ENCODE measurements at regions not wholly inside any gene's neighbourhood (a gene's known extent, or its start where the extent isn't known, plus 50 kb on each side); places are given as distances from the start of the nearest gene placed in this dataset.

- no peak for DNase-seq
These were observed 192.2 kb upstream of the LEF1 start for GRCh38 chr4:108360754-108361445.

DNA sequence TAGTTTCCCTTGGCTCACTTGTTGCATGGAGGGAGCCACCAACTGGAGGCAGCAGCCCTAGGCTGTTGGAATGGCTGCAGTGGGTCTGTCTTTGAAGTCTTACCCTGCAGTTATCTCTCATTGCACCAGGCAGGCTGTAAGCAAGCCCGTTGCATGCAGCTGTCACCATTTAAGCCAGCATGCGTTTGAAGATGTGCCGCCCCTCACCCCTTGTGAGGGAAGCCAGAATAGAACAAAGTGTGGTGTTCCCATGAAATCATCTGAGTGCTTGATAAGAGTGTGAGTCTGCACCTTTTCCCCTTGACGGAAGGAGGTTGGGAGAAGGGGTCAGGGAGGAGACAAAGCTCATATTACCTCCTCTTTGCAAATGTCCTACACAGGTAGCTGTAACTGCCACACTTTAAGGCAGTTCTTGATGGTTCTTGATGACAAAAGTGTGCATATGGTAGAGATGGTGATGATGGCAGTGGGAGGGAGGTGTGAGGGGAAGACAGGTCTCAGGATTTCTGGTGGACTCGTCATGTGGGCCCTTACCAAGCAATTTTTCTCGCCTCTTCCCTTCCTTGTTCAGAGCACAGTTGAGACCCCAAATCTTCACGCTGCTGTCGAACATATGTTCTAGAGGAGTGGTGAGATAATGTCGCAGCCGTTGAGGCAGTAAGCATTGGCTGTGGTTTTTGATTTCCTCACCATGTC lies 191.4 kb upstream of the LEF1 start:
- DNase-seq, result no peak

- no peak for DNase-seq
These were observed 190.6 kb upstream of the LEF1 start for GRCh38 chr4:108359130-108359985.

DNA sequence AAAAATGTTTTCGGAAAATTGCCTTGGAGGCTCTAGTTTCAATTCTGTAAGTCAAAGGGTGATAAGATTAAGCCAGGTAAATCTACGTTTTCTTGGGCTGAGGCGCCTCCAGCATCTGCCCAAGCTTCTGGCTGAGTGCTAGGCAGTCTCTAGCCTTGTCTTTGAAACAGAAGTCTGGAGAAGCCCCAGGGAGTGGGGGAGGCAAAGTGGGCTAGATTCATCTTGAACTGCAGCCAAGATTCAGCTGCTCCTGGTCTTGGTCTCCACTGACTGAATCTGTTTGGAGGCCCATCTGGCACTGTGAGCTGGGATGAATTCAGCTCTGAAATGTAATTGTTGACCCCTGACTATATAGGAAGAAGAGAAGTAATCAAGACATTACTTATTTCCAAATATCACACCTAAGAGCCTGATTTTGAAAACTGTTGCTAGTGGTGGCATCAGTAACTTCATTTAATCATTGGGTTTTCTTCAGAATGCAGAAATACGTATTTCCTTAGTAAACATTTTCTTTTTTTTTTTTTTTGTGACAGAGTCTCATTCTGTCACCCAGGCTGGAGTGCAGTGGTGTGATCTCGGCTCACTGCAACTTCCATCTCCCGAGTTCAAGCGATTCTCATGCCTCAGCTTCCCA lies 187.3 kb upstream of the LEF1 start:
- no peak for DNase-seq

- DNase-seq, result no peak
These were observed 186.6 kb upstream of the LEF1 start for GRCh38 chr4:108355186-108355901.

- DNase-seq, result no peak
These were observed 184.1 kb upstream of the LEF1 start for GRCh38 chr4:108352664-108353308.

GRCh38 chr4:108351791-108352190 lies 183.1 kb upstream of the LEF1 start:
- no peak for DNase-seq

GRCh38 chr4:108350332-108350731 lies 181.6 kb upstream of the LEF1 start:
- no peak for DNase-seq

- no peak for DNase-seq
These were observed 178.1 kb upstream of the LEF1 start for GRCh38 chr4:108346818-108347210.

DNA sequence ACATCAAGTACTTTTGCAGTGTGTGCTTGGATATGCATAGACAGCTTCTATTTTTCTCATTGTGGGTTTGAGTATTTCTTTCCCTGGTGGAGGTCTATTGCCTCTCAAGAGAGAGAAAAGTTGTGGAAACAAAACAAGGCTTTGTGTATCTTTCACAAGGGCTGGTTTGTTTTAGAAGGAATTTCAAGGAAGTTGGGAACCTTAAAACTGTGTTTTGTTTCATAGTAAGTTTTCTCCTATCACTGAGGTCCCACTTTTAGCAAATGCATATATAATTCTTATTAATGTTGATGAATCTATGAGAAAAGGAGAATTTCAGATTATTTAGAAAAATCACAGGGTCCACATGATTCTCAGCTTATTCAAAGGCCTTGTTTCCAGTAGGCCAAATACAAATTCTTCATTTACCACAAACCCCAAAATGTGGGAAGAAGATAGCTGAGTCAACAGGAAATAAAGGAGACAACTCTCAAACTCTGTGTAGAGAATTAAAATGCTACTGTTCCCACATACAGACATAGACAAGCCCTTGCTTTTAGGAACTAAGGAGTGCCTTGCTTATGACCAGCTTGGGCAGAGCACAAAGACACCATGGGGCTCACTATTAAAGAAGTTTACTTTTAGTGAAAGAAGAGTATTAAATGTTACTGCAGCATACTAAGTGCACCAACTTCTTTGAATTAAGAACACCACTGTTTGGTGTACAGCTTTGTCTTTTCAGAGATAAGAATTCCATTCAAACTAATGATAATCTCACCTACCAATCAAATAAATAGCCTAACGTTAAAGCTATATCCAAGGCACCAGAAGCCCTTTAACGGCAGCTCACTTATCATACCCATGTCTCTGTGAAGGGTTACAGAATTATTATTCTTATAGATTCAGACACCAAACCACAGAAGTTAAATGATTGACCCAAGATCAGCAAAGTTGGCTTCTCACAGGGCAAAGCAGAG lies 177.4 kb upstream of the LEF1 start:
- no peak for DNase-seq

DNA sequence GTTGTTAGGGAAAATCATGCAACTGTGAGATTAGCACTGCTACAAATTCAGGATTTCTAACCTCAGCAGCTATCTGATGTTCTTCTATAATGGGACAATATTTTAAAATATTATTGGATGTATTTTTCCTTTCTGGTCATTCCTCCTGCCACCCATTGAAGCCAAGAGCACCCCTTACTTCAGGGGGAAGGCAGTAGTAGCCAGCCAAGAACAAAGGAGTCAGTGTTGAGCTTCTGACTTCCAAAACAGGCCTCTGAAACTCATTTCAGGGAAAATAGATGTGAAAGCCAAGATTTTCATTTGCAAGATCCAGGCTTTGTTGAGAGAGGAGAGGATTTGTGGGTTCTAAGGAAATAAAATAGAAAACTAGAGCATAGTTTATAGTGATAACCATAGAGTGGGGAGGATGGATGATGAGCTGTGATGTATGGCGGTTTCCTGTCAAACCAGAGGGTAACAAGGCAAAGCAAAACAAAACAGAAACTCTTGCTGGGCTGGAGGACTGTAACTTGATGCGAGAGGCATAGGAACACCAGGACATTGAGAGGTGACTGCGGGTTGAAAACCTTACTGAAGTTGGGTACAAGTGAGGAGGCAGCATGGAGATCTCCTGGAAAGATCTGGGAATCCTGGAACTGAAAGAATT lies 173.7 kb upstream of the LEF1 start:
- no peak for DNase-seq

GRCh38 chr4:108337923-108338322 lies 169.2 kb upstream of the LEF1 start:
- no peak for DNase-seq

DNA sequence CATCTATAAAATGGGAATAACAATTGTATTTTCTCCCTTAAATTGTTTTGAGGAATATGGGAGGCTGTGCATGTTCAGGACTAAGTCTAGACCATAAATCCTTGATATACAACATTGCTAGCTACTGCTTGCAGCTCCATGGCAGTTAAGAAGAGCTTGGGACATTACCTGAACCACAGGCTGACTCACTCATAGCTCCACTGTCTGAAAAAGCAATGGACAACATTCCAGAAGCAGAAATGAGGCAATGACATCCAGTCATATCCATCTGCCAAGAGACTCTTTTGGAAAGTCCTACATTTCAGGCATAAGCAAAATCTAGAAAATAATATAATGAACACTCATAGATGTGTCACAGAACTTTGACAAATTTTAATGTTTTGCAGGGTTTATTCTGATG lies 167.3 kb upstream of the LEF1 start:
- DNase-seq, result no peak

DNA sequence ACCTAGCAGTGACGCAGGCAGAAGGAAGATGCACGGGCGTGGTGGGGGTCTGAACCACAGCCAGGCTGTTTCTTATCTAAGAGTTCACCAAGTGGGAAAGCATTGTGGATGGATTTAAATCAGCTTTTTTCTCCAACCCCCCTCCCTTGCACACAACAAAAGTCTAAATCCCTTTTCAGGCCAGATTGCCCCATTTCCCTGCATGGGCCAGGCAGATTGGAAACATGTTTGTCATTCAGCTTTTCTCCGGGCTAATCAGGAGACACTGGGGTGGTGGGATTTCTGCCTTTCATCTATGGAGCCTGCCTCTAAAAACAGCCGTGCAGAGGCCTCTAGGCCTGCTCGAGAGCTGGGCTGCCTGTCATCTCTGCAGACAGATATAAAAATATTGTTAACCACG lies 166.3 kb upstream of the LEF1 start:
- DNase-seq, result no peak

DNA sequence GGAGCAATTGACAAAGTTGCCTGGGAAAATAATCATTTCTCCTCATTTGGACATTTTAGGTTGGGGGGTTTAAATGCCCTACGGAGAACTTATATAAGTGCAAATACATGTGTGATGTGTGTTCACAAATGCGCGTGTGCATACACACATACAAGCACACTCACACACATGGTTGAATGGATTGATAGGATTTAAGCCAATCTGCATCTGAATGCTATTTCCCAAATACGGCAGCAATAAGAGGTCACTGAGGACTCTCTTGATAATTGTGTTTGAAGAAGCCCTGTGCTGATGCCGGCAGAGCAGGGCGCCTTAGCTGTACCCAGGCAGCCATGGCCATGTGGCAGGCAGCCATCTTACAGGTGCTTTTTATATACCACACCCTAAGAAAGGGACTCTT lies 165.3 kb upstream of the LEF1 start:
- no peak for DNase-seq

- no peak for DNase-seq
These were observed 164.7 kb upstream of the LEF1 start for GRCh38 chr4:108333353-108333942.

DNA sequence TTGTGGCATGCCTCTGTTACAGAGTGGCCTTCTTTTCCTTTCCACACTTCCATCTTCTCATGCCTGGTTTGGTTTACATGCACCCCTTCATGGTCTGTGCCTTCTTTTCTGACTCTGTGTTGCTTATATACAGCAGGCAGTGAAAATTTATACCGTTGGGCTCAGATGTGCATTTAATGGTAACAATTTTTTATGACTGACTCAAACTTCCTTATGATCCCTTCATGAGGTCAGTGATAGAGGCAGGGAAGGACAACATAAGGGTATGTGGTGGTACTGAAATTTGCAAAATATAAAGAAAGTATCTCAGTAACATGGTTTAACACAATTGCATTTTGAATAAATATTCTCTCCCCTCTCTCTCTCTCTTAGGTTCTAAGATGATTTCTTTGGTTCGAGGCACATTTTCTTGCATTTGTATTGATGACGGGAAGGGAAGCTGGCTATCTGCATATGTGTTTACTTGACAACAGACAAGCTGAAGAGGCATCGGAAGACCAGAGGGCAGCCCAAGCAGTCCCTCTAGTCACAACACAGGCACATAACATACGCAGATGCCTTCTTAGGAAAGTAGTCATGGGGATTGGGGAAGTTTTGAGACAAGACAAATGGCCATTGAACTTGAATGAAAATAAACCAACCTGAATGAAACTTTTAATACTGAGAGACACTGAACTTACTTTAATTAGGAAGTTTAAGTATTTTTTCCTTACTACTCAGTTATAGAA lies 163.3 kb upstream of the LEF1 start:
- no peak for DNase-seq

- DNase-seq, result no peak
These were observed 159.6 kb upstream of the LEF1 start for GRCh38 chr4:108328383-108328732.

DNA sequence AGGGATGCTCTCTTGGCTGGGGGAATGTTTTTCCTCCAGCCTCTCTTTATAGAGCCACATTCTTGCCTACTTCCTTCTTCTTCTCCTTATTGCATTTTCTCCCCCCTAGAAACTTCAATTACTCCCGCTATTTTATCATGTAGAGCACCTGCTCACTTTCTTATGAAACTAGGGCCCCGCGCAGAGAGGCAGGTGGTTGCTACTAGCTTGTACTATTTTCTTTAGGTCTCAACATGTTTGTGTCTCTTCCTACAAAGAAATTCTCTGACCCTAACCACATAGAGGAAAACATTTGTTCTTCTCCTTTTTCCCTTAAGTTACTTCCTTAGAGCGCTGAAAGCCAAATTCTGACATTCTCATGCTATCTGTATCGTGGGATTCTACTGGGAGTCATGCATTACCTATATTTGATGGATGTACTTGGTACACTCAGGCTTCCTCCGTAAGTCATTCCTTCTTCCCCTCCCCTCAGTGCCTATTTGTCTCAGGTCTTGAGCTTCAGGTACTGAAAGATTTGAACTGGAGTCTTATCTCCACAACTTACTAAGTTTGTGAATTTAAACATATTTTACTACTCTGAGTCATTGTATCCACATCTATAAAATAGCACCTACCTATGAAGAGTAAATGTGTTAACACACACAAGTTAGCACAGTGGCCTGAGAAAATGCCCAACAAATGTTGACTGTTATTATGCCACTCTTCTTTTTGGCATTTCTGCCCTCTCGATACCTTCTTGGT lies 159.1 kb upstream of the LEF1 start:
- no peak for DNase-seq

All from activated naive CD4-positive, alpha-beta T cell treated with Interleukin-2 at 50 U/mL for 16 hours (primary cell).